Type B pancreatic cell (in vitro differentiated cells): ENCODE measurements at regions not wholly inside any gene's neighbourhood (a gene's known extent, or its start where the extent isn't known, plus 50 kb on each side); places are given as distances from the start of the nearest gene placed in this dataset.
"Not testable (repeated sequence)": the region's sequence is repeated elsewhere in the genome, so short reads cannot be mapped to it uniquely, and the experiment has no call there.

Experiments
- DNase-seq: peaks from one replicate; pipeline ENCODE4 v3.0.0; 2021; ENCODE audit warnings: mixed read lengths; ENCODE audit not compliant: unreplicated experiment; ENCODE audit errors: extremely low spot score
- H3K27ac Mint-ChIP-seq: 2 replicates; pipeline ENCODE4 v1.8.0; 2021; ENCODE audit warnings: mild to moderate bottlenecking, mixed read lengths
- H3K27me3 Mint-ChIP-seq: 2 replicates; pipeline ENCODE4 v1.8.0; 2021; ENCODE audit warnings: mixed read lengths
- H3K36me3 Mint-ChIP-seq: 2 replicates; pipeline ENCODE4 v1.8.0; 2021; ENCODE audit warnings: mixed read lengths
- H3K4me1 Mint-ChIP-seq: one replicate; pipeline ENCODE4 v1.8.0; 2021; ENCODE audit warnings: mixed read lengths; ENCODE audit not compliant: unreplicated experiment
- H3K4me3 Mint-ChIP-seq: 2 replicates; pipeline ENCODE4 v1.8.0; 2021; ENCODE audit warnings: mild to moderate bottlenecking, mixed read lengths
- H3K9me3 Mint-ChIP-seq: 2 replicates; pipeline ENCODE4 v1.8.0; 2021; ENCODE audit warnings: mixed read lengths
- CTCF ChIP-seq: fragments of 200-600 bp; sonication (generic); conservative IDR thresholded peaks from 2 replicates; pipeline ENCODE4 v1.5.0; 2021; ENCODE audit warnings: antibody characterized with exemption, mild to moderate bottlenecking

- no peak for TF ChIP-seq CTCF
Measured at GRCh38 chr10:22779331-22780019, 65.1 kb upstream of the PIP4K2A start.

GRCh38 chr10:22774102-22774501 lies 59.7 kb upstream of the PIP4K2A start:
- Mint-ChIP-seq H3K9me3 (peaks cover 5% of the 10 kb centered on the region), H3K4me1 (no peaks in the 10 kb centered on the region), H3K27ac (no peak overlapping the region), H3K36me3 (no peaks in the 10 kb centered on the region), H3K27me3 (no peaks in the 10 kb centered on the region), H3K4me3 (no peak overlapping the region)
- DNase-seq: no peak
- no peak for TF ChIP-seq CTCF

More at GRCh38 chr10:22779331-22780019, 65.1 kb upstream of the PIP4K2A start:
- H3K36me3 Mint-ChIP-seq: no peaks in the 10 kb centered on the region
- peaks cover 5% of the 10 kb centered on the region for H3K9me3 Mint-ChIP-seq
- no peaks in the 10 kb centered on the region for H3K4me1 Mint-ChIP-seq
- H3K27me3 Mint-ChIP-seq: no peaks in the 10 kb centered on the region
- no peak for DNase-seq
- H3K4me3 Mint-ChIP-seq: no peak overlapping the region
- H3K27ac Mint-ChIP-seq: no peak overlapping the region

GRCh38 chr10:22771631-22772030 lies 57.3 kb upstream of the PIP4K2A start:
- H3K9me3 Mint-ChIP-seq, H3K4me3 Mint-ChIP-seq, DNase-seq, H3K27ac Mint-ChIP-seq, H3K27me3 Mint-ChIP-seq, H3K36me3 Mint-ChIP-seq, H3K4me1 Mint-ChIP-seq: not testable (repeated sequence)

DNA sequence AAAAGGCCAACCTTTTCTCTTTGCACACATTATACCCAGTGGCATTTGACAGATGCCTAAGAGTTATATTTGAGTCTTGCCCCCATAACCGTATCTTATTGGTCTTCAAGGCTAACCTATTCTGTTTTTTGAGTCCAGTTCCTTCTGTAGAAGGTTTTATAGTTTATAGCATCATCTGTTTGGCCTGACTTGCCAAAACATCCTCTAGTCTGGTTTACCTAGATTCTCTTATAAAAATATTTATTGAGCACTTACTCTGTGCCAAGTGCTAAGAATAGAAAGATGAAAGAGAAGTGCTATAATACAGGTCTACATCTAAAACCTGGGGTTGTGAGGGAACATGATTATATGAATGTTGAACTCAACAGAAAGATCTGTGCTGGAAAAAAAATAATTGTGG lies 55.9 kb upstream of the PIP4K2A start:
- Mint-ChIP-seq H3K27me3 (no peaks in the 10 kb centered on the region), H3K9me3 (no peaks in the 10 kb centered on the region), H3K4me3 (no peak overlapping the region), H3K27ac (no peak overlapping the region), H3K4me1 (no peaks in the 10 kb centered on the region), H3K36me3 (no peaks in the 10 kb centered on the region)
- DNase-seq: no peak
- no peak for TF ChIP-seq CTCF

- no peak for DNase-seq
- Mint-ChIP-seq H3K4me3 (no peak overlapping the region), H3K4me1 (no peaks in the 10 kb centered on the region), H3K9me3 (no peaks in the 10 kb centered on the region), H3K27me3 (no peaks in the 10 kb centered on the region), H3K36me3 (no peaks in the 10 kb centered on the region), H3K27ac (no peak overlapping the region)
- TF ChIP-seq CTCF: no peak
Measured at GRCh38 chr10:22767859-22768258, 53.5 kb upstream of the PIP4K2A start.

- Mint-ChIP-seq H3K36me3 (no peaks in the 10 kb centered on the region), H3K27me3 (no peaks in the 10 kb centered on the region), H3K4me3 (no peak overlapping the region), H3K4me1 (no peaks in the 10 kb centered on the region), H3K27ac (no peak overlapping the region), H3K9me3 (no peaks in the 10 kb centered on the region)
- DNase-seq: no peak
- TF ChIP-seq CTCF: no peak
Measured at GRCh38 chr10:22766693-22767092, 52.3 kb upstream of the PIP4K2A start.
